HCT116 (cell line): ENCODE measurements at regions not wholly inside any gene's neighbourhood (a gene's known extent, or its start where the extent isn't known, plus 50 kb on each side); places are given as distances from the start of the nearest gene placed in this dataset.

Source experiments
- ATF3 ChIP-seq: IDR thresholded peaks from 2 replicates; pipeline ENCODE4 v1.6.1; 2012
- CEBPB ChIP-seq: IDR thresholded peaks from 2 replicates; pipeline ENCODE4 v1.6.1; 2012; ENCODE audit warnings: low read depth
- CTCF ChIP-seq, 3 experiments: fragments of 200-600 bp in 1 of 3; sonication (generic) in 1 of 3; IDR thresholded peaks in 2 of 3; conservative IDR thresholded peaks in 1 of 3; 2 replicates each; pipeline ENCODE4 v1.5.1; 2012 to 2017; ENCODE audit warnings: low read depth in 2 of 3, low read length in 2 of 3, antibody characterized with exemption in 1 of 3, borderline replicate concordance in 1 of 3, control low read depth in 1 of 3, mild to moderate bottlenecking in 1 of 3, mixed read lengths in 1 of 3, mixed run types in 1 of 3, moderate library complexity in 1 of 3; ENCODE audit not compliant: insufficient read depth in 1 of 3
- EGR1 ChIP-seq: IDR thresholded peaks from 2 replicates; pipeline ENCODE4 v1.6.1; 2012; ENCODE audit warnings: low read depth
- EZH2phosphoT487 ChIP-seq: fragments of 200-600 bp; IDR thresholded peaks from 2 replicates; pipeline ENCODE4 v1.6.1; 2018; ENCODE audit warnings: antibody characterized with exemption, borderline replicate concordance
- JUND ChIP-seq: IDR thresholded peaks from 2 replicates; pipeline ENCODE4 v1.6.1; 2012
- POLR2A ChIP-seq: IDR thresholded peaks from 2 replicates; pipeline ENCODE4 v1.7.0; 2011; ENCODE audit warnings: borderline replicate concordance; ENCODE audit not compliant: insufficient read depth, insufficient read length; ENCODE audit errors: extremely low read depth
- POLR2AphosphoS5 ChIP-seq: IDR thresholded peaks from 2 replicates; pipeline ENCODE4 v1.6.1; 2011; ENCODE audit warnings: mild to moderate bottlenecking, low read depth, low read length, moderate library complexity
- YY1 ChIP-seq: IDR thresholded peaks from 2 replicates; pipeline ENCODE4 v1.6.1; 2011; ENCODE audit warnings: low read length, low read depth, moderate library complexity, mild to moderate bottlenecking; ENCODE audit not compliant: insufficient replicate concordance; ENCODE audit errors: extremely low read depth

GRCh38 chrX:69066966-69067525, 98.2 kb downstream of the PJA1 start:
- no peak for TF ChIP-seq CTCF (IDR thresholded peaks at IDR 0.05 in 2 of 3, conservative IDR thresholded peaks at IDR 0.05 in 1 of 3; ENCODE audit: borderline replicate concordance in 1 of 3, insufficient read depth in 1 of 3, low read depth in 2 of 3, low read length in 2 of 3)
- no peak for TF ChIP-seq ATF3
- TF ChIP-seq CEBPB: no peak
- no peak for TF ChIP-seq YY1
- no peak for TF ChIP-seq POLR2A
- TF ChIP-seq POLR2AphosphoS5: no peak
- no peak for TF ChIP-seq EGR1
- no peak for TF ChIP-seq JUND
- TF ChIP-seq EZH2phosphoT487: no peak
